ENCODE measurements at regions not wholly inside any gene's neighbourhood (a gene's known extent, or its start where the extent isn't known, plus 50 kb on each side); places are given as distances from the start of the nearest gene placed in this dataset.

DNA sequence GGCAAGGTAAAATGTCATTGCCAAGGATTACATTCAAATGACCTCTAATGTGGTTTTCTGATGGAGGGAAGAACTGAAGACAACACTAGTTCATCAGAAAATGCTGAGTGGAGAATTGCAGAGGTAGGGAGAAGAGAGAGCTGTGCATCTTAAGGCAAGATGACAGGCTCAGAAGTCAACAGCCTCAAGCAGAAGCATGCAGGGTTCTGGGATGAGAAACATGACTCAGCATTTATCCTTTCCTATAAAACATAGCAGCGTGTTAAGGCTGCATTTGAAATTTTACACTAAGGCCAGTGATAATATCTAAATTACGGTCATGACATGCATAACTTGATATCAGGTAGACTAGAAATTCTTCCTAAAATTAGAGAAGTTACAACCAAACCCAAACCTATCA lies 53.7 kb upstream of the DYRK2 start:
- no peak for TF ChIP-seq POLR2AphosphoS5 (IDR thresholded peaks at IDR 0.05; ENCODE audit: borderline replicate concordance, low read depth, low read length)
- no peak for TF ChIP-seq EZH2 (IDR thresholded peaks at IDR 0.05)

Data from SK-N-MC (cell line).